Erythroblast (primary cell): ENCODE measurements at regions not wholly inside any gene's neighbourhood (a gene's known extent, or its start where the extent isn't known, plus 50 kb on each side); places are given as distances from the start of the nearest gene placed in this dataset.

Experiments used
- GATA1 ChIP-seq: IDR thresholded peaks from 2 replicates; pipeline ENCODE4 v1.6.1; 2011; ENCODE audit warnings: low read depth, mild to moderate bottlenecking, control low read depth, low read length, moderate library complexity
- POLR2A ChIP-seq: IDR thresholded peaks from 2 replicates; pipeline ENCODE4 v1.6.1; 2011; ENCODE audit warnings: mild to moderate bottlenecking, low read length

DNA sequence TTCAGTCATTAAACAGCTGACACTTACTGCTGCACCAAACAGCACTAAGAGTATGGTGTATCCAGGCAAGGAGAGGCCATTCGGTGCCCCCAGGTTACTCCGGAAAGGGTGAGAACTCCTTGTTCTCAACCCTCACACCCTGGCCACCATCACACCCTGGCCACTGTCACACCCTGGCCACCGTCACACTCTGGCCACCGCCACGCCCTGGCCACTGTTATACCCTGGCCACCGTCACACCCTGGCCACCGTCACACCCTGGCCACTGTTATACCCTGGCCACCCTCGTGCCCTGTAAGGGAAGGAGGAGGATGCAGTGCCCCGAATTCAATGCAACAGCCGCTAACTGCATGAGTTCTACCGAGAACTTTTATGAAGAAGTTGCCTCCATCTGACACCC, 644.4 kb downstream of the TBC1D22A start:
- TF ChIP-seq POLR2A (no peak), GATA1 (no peak)
